ENCODE measurements at regions not wholly inside any gene's neighbourhood (a gene's known extent, or its start where the extent isn't known, plus 50 kb on each side); places are given as distances from the start of the nearest gene placed in this dataset.

- Mint-ChIP-seq H3K9me3 (no peaks in the 10 kb centered on the region), H3K27me3 (ENCODE audit: low read depth) (peaks cover 13% of the 10 kb centered on the region), H3K4me1 (ENCODE audit: low read depth) (no peaks in the 10 kb centered on the region), H3K36me3 (ENCODE audit: insufficient read depth) (no peaks in the 10 kb centered on the region), H3K4me3 (no peak overlapping the region)
- ATAC-seq (no peak), DNase-seq (no peak)
Measured at GRCh38 chr5:39816156-39816845, 391.5 kb upstream of the DAB2 start.

GRCh38 chr5:39815711-39816110 is 390.9 kb upstream of the DAB2 start:
- peaks cover 13% of the 10 kb centered on the region for H3K27me3 Mint-ChIP-seq (ENCODE audit: low read depth)
- DNase-seq (no peak), ATAC-seq (no peak)
- no peak overlapping the region for H3K4me3 Mint-ChIP-seq
- H3K36me3 Mint-ChIP-seq (ENCODE audit: insufficient read depth), result no peaks in the 10 kb centered on the region
- H3K4me1 Mint-ChIP-seq (ENCODE audit: low read depth), result no peaks in the 10 kb centered on the region
- no peaks in the 10 kb centered on the region for H3K9me3 Mint-ChIP-seq

- Mint-ChIP-seq H3K36me3 (ENCODE audit: insufficient read depth) (no peaks in the 10 kb centered on the region), H3K4me3 (no peak overlapping the region), H3K4me1 (ENCODE audit: low read depth) (no peaks in the 10 kb centered on the region), H3K27me3 (ENCODE audit: low read depth) (peaks cover 7% of the 10 kb centered on the region), H3K9me3 (no peaks in the 10 kb centered on the region)
- DNase-seq (no peak), ATAC-seq (no peak)
Measured at GRCh38 chr5:39811381-39811780, 386.6 kb upstream of the DAB2 start.

- Mint-ChIP-seq H3K36me3 (ENCODE audit: insufficient read depth) (no peaks in the 10 kb centered on the region), H3K4me3 (no peak overlapping the region)
Measured at GRCh38 chr5:39808656-39809055, 383.9 kb upstream of the DAB2 start.

GRCh38 chr5:39801306-39801705 is 376.5 kb upstream of the DAB2 start:
- Mint-ChIP-seq H3K27me3 (ENCODE audit: low read depth) (no peaks in the 10 kb centered on the region), H3K4me1 (ENCODE audit: low read depth) (no peaks in the 10 kb centered on the region), H3K9me3 (no peaks in the 10 kb centered on the region), H3K4me3 (no peak overlapping the region), H3K36me3 (ENCODE audit: insufficient read depth) (no peaks in the 10 kb centered on the region)
- DNase-seq (no peak), ATAC-seq (no peak)

More at GRCh38 chr5:39808656-39809055, 383.9 kb upstream of the DAB2 start:
- DNase-seq (no peak), ATAC-seq (no peak)
- H3K27me3 Mint-ChIP-seq (ENCODE audit: low read depth), result peaks cover 3% of the 10 kb centered on the region
- no peaks in the 10 kb centered on the region for H3K4me1 Mint-ChIP-seq (ENCODE audit: low read depth)
- no peaks in the 10 kb centered on the region for H3K9me3 Mint-ChIP-seq

GRCh38 chr5:39800042-39800601 is 375.3 kb upstream of the DAB2 start:
- Mint-ChIP-seq H3K27me3 (ENCODE audit: low read depth) (no peaks in the 10 kb centered on the region), H3K36me3 (ENCODE audit: insufficient read depth) (no peaks in the 10 kb centered on the region), H3K4me1 (ENCODE audit: low read depth) (no peaks in the 10 kb centered on the region), H3K9me3 (no peaks in the 10 kb centered on the region), H3K4me3 (no peak overlapping the region)
- no peak for DNase-seq
- ATAC-seq, result no peak

GRCh38 chr5:39799242-39799641 is 374.5 kb upstream of the DAB2 start:
- ATAC-seq, result no peak

GRCh38 chr5:39794513-39795210 is 369.9 kb upstream of the DAB2 start:
- DNase-seq (no peak), ATAC-seq (no peak)
- Mint-ChIP-seq H3K36me3 (ENCODE audit: insufficient read depth) (no peaks in the 10 kb centered on the region), H3K4me1 (ENCODE audit: low read depth) (no peaks in the 10 kb centered on the region), H3K9me3 (no peaks in the 10 kb centered on the region), H3K27me3 (ENCODE audit: low read depth) (no peaks in the 10 kb centered on the region), H3K4me3 (no peak overlapping the region)

More at GRCh38 chr5:39799242-39799641, 374.5 kb upstream of the DAB2 start:
- no peaks in the 10 kb centered on the region for H3K4me1 Mint-ChIP-seq (ENCODE audit: low read depth)
- no peaks in the 10 kb centered on the region for H3K27me3 Mint-ChIP-seq (ENCODE audit: low read depth)
- no peak overlapping the region for H3K4me3 Mint-ChIP-seq
- no peaks in the 10 kb centered on the region for H3K9me3 Mint-ChIP-seq
- H3K36me3 Mint-ChIP-seq (ENCODE audit: insufficient read depth), result no peaks in the 10 kb centered on the region
- DNase-seq, result no peak

GRCh38 chr5:39785410-39785809 is 360.6 kb upstream of the DAB2 start:
- ATAC-seq, result no peak
- H3K9me3 Mint-ChIP-seq, result peaks cover 7% of the 10 kb centered on the region
- no peaks in the 10 kb centered on the region for H3K4me1 Mint-ChIP-seq (ENCODE audit: low read depth)
- H3K36me3 Mint-ChIP-seq (ENCODE audit: insufficient read depth), result no peaks in the 10 kb centered on the region
- H3K4me3 Mint-ChIP-seq, result no peak overlapping the region
- DNase-seq, result no peak
- peaks cover 7% of the 10 kb centered on the region for H3K27me3 Mint-ChIP-seq (ENCODE audit: low read depth)

- no peaks in the 10 kb centered on the region for H3K4me1 Mint-ChIP-seq (ENCODE audit: low read depth)
- ATAC-seq (peak; percentile 4 to 38), DNase-seq (no peak)
- no peaks in the 10 kb centered on the region for H3K36me3 Mint-ChIP-seq (ENCODE audit: insufficient read depth)
- H3K4me3 Mint-ChIP-seq, result no peak overlapping the region
- H3K9me3 Mint-ChIP-seq, result peaks cover 7% of the 10 kb centered on the region
- H3K27me3 Mint-ChIP-seq (ENCODE audit: low read depth), result peaks cover 11% of the 10 kb centered on the region
Measured at GRCh38 chr5:39783756-39784421, 359.1 kb upstream of the DAB2 start.

- no peak for DNase-seq
- no peak for ATAC-seq
- H3K4me3 Mint-ChIP-seq, result no peak overlapping the region
- no peaks in the 10 kb centered on the region for H3K36me3 Mint-ChIP-seq (ENCODE audit: insufficient read depth)
- H3K4me1 Mint-ChIP-seq (ENCODE audit: low read depth), result no peaks in the 10 kb centered on the region
- no peaks in the 10 kb centered on the region for H3K9me3 Mint-ChIP-seq
- H3K27me3 Mint-ChIP-seq (ENCODE audit: low read depth), result peaks cover 7% of the 10 kb centered on the region
Measured at GRCh38 chr5:39780347-39780746, 355.6 kb upstream of the DAB2 start.

GRCh38 chr5:39779831-39780230 is 355.1 kb upstream of the DAB2 start:
- H3K27me3 Mint-ChIP-seq (ENCODE audit: low read depth), result peaks cover 7% of the 10 kb centered on the region
- DNase-seq (no peak), ATAC-seq (no peak)
- H3K4me3 Mint-ChIP-seq, result no peak overlapping the region
- no peaks in the 10 kb centered on the region for H3K4me1 Mint-ChIP-seq (ENCODE audit: low read depth)
- no peaks in the 10 kb centered on the region for H3K36me3 Mint-ChIP-seq (ENCODE audit: insufficient read depth)
- no peaks in the 10 kb centered on the region for H3K9me3 Mint-ChIP-seq

GRCh38 chr5:39775797-39776365 is 351.1 kb upstream of the DAB2 start:
- no peak for ATAC-seq
- no peaks in the 10 kb centered on the region for H3K4me1 Mint-ChIP-seq (ENCODE audit: low read depth)
- no peak for DNase-seq
- no peak overlapping the region for H3K4me3 Mint-ChIP-seq
- H3K9me3 Mint-ChIP-seq, result no peaks in the 10 kb centered on the region
- peaks cover 22% of the 10 kb centered on the region for H3K27me3 Mint-ChIP-seq (ENCODE audit: low read depth)
- H3K36me3 Mint-ChIP-seq (ENCODE audit: insufficient read depth), result no peaks in the 10 kb centered on the region

- DNase-seq (no peak), ATAC-seq (no peak)
- no peaks in the 10 kb centered on the region for H3K4me1 Mint-ChIP-seq (ENCODE audit: low read depth)
- H3K27me3 Mint-ChIP-seq (ENCODE audit: low read depth), result peaks cover 23% of the 10 kb centered on the region
- H3K36me3 Mint-ChIP-seq (ENCODE audit: insufficient read depth), result no peaks in the 10 kb centered on the region
- H3K9me3 Mint-ChIP-seq, result no peaks in the 10 kb centered on the region
- H3K4me3 Mint-ChIP-seq, result no peak overlapping the region
Measured at GRCh38 chr5:39775086-39775796, 350.5 kb upstream of the DAB2 start.
